BE2C (cell line): ENCODE measurements at regions not wholly inside any gene's neighbourhood (a gene's known extent, or its start where the extent isn't known, plus 50 kb on each side); places are given as distances from the start of the nearest gene placed in this dataset.
"Not testable (repeated sequence)": the region's sequence is repeated elsewhere in the genome, so short reads cannot be mapped to it uniquely, and the experiment has no call there.

Experiments
- DNase-seq: peaks from one replicate; pipeline ENCODE4 v3.0.0-alpha.2; 2020
- H3K27me3 ChIP-seq: fragments of 250-450 bp; sonication (Bioruptor Pico); 2 replicates; pipeline ENCODE4 v1.5.1; 2020; ENCODE audit warnings: mild to moderate bottlenecking
- H3K36me3 ChIP-seq: fragments of 250-450 bp; sonication (Bioruptor Pico); 2 replicates; pipeline ENCODE4 v1.5.1; 2020; ENCODE audit warnings: mild to moderate bottlenecking
- H3K4me1 ChIP-seq: fragments of 250-450 bp; sonication (Bioruptor Pico); 2 replicates; pipeline ENCODE4 v1.5.1; 2020
- H3K4me3 ChIP-seq: 2 replicates; pipeline ENCODE4 v1.5.1; 2011; ENCODE audit warnings: low read depth, low read length
- H3K9me3 ChIP-seq: fragments of 250-450 bp; sonication (Bioruptor Pico); 2 replicates; pipeline ENCODE4 v1.5.1; 2020
- TF ChIP-seq, protein P1 (sequence below): IDR thresholded peaks from 2 replicates; pipeline ENCODE4 v1.5.1; 2012; ENCODE audit warnings: mild to moderate bottlenecking, low read depth, low read length

DNA sequence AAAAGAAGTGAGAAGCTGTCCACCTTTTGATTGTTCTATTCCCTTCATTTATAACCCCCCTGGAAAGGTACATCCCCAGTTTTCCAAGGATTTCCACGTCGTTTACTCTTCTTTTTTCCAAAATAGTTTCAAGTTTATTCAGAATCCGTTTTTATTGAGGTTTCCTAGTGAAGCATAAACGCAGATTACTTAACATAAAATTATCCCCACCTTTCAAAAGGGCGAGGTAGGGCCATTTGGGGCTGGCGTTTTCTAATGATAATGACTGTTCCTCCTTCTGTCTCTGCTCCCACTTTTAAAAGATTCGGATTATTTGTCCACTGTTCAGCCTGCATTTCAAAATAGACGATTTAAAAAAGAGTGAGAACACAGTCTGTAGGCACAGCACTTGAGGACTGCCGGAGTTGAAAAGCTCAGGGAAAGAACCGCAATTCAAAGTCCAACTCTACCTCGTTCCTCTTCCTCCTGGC, 165.2 kb upstream of the PPP1R3A start:
- peaks cover 70% of the 10 kb centered on the region for H3K27me3 ChIP-seq
- H3K4me3 ChIP-seq, result no peak overlapping the region
- no peak for DNase-seq

DNA sequence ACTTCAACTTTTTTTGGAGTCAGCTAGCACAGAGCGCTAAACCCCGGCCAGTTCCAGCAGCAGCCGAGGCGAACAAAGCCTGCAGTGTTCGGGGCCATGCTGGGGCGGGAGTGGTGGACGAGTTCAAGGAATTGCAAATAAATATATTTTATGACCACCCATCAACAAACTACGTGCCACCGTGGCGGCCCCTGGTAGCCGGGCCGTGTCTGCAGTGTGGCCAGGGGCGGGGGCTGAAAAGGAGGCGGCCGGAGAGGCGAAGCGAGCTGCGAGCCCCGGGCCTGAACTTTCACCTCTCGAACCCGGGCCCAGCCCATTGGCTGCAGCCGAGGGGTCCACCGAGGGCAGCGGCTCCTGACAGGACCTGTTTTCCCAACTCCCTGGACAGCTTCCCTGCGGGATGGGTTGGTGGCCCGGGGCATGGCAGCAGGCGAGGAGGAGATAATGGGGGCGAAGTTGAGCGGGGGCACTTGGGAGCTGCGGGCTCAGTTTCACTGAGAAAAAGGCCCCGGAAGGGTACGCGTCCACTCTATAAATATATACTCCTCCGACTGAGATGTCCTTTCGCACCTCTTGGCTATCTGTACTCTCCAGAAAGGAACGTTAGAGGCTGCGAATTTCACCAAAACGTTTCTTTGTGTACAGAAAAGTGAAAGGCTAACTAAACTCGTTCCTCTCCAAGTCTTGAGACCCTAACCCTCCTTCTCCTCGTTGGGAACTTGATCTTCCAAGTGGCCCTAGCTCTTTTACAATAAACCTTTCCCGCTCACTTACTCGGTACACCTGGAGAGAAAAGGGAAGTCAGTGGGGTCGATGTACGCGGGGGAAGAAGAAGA, 164.6 kb upstream of the PPP1R3A start:
- no peak for DNase-seq
- TF ChIP-seq, protein P1, sequence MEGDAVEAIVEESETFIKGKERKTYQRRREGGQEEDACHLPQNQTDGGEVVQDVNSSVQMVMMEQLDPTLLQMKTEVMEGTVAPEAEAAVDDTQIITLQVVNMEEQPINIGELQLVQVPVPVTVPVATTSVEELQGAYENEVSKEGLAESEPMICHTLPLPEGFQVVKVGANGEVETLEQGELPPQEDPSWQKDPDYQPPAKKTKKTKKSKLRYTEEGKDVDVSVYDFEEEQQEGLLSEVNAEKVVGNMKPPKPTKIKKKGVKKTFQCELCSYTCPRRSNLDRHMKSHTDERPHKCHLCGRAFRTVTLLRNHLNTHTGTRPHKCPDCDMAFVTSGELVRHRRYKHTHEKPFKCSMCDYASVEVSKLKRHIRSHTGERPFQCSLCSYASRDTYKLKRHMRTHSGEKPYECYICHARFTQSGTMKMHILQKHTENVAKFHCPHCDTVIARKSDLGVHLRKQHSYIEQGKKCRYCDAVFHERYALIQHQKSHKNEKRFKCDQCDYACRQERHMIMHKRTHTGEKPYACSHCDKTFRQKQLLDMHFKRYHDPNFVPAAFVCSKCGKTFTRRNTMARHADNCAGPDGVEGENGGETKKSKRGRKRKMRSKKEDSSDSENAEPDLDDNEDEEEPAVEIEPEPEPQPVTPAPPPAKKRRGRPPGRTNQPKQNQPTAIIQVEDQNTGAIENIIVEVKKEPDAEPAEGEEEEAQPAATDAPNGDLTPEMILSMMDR, result no peak
- Histone ChIP-seq H3K4me1 (no peaks in the 10 kb centered on the region), H3K27me3 (peaks cover 68% of the 10 kb centered on the region), H3K9me3 (no peaks in the 10 kb centered on the region), H3K4me3 (no peak overlapping the region), H3K36me3 (no peaks in the 10 kb centered on the region)

More for the DNA sequence above, 165.2 kb upstream of the PPP1R3A start:
- Histone ChIP-seq H3K36me3 (no peaks in the 10 kb centered on the region), H3K9me3 (no peaks in the 10 kb centered on the region), H3K4me1 (no peaks in the 10 kb centered on the region)
- TF ChIP-seq, protein P1, result no peak

- Histone ChIP-seq H3K36me3 (no peaks in the 10 kb centered on the region), H3K4me3 (no peak overlapping the region), H3K27me3 (peaks cover 62% of the 10 kb centered on the region), H3K4me1 (no peaks in the 10 kb centered on the region), H3K9me3 (no peaks in the 10 kb centered on the region)
- TF ChIP-seq, protein P1, result no peak
- DNase-seq, result no peak
Measured at GRCh38 chr7:114082642-114083165, 163.9 kb upstream of the PPP1R3A start.

GRCh38 chr7:114081606-114082425, 163.0 kb upstream of the PPP1R3A start:
- H3K27me3 ChIP-seq, result peaks cover 55% of the 10 kb centered on the region
- H3K9me3 ChIP-seq, result no peaks in the 10 kb centered on the region
- no peaks in the 10 kb centered on the region for H3K4me1 ChIP-seq
- DNase-seq, result no peak
- TF ChIP-seq, protein P1, result peak; percentile 48
- H3K4me3 ChIP-seq, result no peak overlapping the region
- no peaks in the 10 kb centered on the region for H3K36me3 ChIP-seq

GRCh38 chr7:114077158-114077524, 158.3 kb upstream of the PPP1R3A start:
- H3K9me3 ChIP-seq, H3K4me3 ChIP-seq, H3K4me1 ChIP-seq, DNase-seq, H3K27me3 ChIP-seq, H3K36me3 ChIP-seq: not testable (repeated sequence)

DNA sequence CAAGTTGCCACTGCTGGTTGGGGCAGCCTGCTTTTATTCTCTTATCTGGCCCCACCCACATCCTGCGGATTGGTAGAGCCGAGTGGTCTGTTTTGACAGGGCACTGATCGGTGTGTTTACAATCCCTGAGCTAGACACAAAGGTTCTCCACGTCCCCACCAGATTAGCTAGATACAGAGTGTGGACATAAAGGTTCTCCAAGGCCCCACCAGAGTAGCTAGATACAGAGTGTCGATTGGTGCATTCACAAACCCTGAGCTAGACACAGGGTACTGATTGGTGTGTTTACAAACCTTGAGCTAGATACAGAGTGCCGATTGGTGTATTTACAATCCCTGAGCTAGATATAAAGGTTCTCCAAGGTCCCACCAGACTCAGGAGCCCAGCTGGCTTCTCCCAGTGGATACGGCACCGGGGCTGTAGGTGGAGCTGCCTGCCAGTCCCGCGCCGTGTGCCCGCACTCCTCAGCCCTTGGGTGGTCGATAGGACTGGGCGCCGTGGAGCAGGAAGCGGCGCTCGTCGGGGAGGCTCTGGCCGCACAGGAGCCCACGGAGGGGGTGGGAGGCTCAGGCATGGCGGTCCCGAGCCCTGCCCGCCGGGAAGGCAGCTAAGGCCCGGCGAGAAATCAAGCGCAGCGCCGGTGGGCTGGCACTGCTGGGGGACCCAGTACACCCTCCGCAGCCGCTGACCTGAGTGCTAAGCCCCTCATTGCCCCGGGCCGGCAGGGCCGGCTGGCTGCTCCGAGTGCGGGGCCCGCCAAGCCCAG, 157.8 kb upstream of the PPP1R3A start:
- not testable (repeated sequence) for H3K4me3 ChIP-seq, H3K4me1 ChIP-seq, H3K9me3 ChIP-seq, H3K27me3 ChIP-seq, DNase-seq, H3K36me3 ChIP-seq
